ENCODE measurements at regions not wholly inside any gene's neighbourhood (a gene's known extent, or its start where the extent isn't known, plus 50 kb on each side); places are given as distances from the start of the nearest gene placed in this dataset.
"Not testable (repeated sequence)": the region's sequence is repeated elsewhere in the genome, so short reads cannot be mapped to it uniquely, and the experiment has no call there.

DNA sequence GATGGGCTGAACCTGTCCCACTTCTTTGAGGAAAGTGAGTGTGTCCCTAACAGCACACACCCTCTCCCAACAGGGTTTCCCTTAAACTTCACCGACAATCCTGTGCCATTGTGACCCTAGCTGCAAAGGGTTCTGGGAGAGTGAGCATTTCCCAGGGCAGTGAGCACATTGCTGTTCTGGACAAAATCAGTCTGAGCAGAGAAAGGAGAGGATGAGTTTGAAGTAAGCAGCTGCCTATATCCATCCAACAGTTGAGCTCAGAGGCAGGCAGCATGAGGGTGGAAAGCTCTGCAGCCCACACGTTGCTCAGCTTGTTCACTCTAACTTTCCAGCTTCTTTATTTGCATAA is 296.5 kb upstream of the MAF start:
- DNase-seq, result no peak

DNA sequence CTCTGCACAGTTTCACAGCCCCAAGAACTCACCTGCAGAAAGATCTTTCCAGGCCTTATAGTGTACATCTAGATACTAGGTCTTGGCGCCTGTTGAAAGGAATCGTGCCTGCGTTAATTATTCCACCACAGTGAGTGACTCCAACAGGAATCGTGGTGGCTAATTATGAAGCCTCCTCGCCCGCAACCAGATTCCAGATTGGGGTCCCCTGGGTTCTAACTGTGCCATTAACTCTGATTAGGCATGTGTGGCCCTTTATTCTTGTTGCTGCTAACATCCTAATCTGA is 295.3 kb upstream of the MAF start:
- DNase-seq, result no peak

DNA sequence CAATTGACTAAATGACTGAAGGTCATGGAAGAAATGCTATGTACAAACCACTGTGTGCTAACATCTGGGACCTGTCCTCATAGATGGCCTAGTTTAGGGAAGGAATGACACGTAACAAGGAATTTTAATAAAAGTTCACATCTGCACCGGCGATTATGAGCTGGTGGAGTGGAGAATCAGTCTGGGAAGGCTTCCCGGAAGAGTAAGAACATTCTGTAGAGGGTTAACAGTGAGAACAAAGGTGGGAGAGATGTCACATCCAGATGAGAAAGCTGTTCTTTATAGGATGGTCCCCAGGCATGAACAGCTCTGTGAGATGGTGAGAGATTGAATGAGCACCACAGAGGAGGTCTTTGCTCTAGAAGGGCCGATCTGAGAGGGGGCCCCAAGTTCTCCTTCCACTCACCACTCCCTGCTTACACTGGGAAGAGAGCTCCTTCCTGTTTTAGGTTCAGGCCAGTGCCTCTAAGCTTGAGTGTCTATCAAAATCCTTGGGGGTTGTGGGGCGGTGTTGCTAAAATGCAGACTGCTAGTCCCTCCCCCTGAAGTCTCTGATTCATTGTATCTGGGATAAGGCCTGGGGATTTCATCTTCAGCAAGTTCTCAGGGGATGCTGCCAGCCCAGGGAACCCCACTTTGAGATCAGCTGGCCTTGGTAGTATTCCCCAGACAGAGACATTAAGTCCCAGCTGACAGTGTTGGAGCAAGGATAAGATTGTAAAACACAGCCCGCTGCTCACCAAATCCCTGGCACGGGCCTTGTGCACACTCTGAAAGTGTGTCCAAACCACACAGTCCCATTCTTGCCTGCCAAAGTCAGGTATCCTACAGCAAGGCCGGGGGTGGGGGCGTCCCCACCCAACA is 294.7 kb upstream of the MAF start:
- DNase-seq, result no peak

DNA sequence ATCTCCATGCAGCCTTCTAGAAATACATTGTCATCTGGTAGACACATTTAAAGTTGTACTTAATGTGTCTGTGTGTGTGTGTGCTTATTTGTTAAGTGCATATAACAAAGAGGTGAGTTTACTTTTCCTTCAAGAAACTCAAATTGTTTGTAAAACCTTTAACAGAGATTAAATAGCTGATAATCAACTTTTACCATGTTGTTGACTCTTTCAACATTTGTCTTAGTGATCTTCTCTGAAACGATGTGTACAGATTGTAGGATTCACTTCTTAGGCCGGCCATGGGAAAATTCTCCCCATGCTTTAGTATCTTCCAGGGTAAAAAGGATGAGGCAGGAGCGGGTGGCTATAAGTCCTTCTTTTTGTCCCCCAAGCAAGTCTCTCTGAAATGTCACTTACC is 292.9 kb upstream of the MAF start:
- DNase-seq, result no peak

GRCh38 chr16:79892278-79892677 is 291.7 kb upstream of the MAF start:
- DNase-seq, result no peak

DNA sequence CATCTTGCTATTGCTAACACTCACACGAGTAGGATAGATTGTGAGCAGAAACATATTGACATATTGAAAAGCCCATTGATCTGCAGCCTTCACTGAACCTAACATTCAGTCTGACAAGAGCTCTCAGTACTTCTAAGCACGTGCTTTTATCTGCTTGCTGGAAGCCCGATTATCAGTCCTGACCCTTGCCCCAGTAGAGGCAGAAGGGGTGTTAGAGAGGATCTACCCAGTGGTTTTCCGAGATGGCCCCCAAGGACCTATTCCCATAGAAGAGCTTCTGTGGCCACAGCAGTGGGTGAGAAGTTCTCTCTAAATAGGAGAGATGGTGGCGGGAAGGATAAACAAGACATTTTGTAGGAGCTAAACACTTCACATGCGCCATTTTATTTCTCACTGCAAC is 290.9 kb upstream of the MAF start:
- no peak for DNase-seq

GRCh38 chr16:79887541-79888540 is 287.3 kb upstream of the MAF start:
- DNase-seq, result no peak

DNA sequence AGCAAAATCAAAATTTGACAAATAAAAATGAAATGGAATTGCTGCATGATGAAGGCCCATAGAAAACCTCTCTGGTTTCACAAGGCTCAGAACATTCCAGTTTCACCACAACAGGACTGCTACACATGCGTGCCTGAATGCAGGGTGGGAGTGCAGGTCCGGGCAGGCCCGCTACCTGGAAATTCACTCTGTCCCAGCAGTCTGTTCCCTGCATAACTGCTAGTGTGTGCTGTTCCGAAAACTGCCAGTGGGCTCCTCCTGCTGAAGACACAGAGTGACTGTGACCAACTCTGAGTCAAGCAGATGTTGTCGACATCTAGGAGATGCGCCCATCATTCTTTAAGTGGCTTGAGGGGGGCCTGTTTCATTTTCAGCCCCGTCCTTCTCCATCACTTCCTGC is 284.8 kb upstream of the MAF start:
- no peak for DNase-seq

GRCh38 chr16:79883494-79883893 is 283.0 kb upstream of the MAF start:
- DNase-seq, result no peak

- peak; percentile 45 to 53 for DNase-seq
These were observed 281.9 kb upstream of the MAF start for GRCh38 chr16:79882340-79883005.

GRCh38 chr16:79881107-79881506 is 280.6 kb upstream of the MAF start:
- not testable (repeated sequence) for DNase-seq

DNA sequence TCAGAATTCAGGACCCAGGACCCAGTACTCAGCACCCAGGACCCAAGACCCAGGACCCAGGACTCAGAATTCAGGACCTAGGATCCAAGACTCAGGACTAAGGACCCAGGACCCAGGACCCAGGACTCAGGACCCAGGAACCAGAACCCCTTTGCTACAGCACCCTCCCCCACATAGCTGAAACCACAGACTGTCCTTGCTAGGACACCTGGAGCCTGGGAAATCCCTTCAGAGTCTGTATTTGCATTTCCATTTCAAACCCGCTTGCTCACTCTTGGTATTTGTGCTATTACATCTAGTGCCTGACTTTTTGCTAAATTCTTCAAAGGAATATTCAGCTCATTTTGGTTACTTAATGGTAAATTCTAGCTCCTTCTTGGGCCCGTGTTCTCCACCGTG is 275.8 kb upstream of the MAF start:
- DNase-seq, result no peak

DNA sequence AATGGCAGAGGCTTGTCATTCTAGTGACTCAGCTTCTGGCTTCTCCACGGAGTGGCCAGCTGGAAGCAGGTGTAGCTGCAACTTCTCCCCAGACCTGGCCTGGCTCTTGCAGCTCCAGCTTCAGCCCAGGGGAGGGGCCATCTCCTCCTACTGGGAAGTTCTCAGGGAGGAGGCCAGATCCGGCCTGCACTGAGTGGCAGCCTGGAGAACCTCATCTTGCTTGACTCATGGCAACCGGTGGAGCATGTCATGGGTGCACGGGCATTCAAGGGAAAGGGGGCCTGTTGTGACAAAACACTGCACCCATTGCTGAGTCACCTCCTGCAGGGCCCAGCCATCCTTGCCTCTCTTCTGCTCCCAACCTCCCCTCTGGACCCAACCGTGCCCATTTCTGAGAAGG is 273.9 kb upstream of the MAF start:
- no peak for DNase-seq

DNA sequence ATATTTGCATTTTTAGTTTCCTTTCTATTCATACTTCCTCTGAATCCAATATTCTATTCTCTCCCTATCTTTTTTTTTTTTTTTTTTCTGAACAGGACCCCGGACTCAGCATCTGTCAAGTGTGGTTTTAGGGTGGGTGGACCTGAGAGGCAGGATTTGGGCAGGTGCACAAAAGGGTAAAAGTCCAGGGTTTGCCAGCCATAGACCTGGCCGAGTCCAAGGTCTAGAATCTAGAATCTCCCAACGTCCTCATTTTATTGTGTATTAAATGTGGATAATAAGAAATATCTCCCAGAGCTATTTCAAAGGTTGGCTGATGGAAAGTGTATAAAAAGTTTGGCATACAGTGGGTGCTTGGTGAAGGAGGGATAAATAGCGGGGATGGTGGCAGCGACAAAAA is 273.3 kb upstream of the MAF start:
- no peak for DNase-seq

DNA sequence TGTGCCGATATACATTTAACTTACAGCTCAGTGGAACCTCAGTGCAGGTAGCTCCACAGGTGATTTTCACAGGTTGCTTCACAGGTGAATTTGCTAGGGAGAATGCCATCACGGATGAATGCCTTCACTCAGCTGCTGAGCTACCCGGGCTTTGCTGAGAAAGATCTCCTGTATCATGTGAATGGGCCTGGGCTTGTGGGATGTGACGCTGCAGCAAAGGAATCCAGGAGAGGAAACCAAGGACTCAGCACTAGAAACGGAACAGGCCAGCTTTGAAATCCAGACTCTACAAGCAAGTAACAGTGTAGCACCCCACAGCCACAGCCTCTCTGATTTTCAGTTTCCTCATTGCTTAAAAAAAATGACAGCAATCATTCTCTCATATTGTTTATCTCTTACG is 271.4 kb upstream of the MAF start:
- no peak for DNase-seq

DNA sequence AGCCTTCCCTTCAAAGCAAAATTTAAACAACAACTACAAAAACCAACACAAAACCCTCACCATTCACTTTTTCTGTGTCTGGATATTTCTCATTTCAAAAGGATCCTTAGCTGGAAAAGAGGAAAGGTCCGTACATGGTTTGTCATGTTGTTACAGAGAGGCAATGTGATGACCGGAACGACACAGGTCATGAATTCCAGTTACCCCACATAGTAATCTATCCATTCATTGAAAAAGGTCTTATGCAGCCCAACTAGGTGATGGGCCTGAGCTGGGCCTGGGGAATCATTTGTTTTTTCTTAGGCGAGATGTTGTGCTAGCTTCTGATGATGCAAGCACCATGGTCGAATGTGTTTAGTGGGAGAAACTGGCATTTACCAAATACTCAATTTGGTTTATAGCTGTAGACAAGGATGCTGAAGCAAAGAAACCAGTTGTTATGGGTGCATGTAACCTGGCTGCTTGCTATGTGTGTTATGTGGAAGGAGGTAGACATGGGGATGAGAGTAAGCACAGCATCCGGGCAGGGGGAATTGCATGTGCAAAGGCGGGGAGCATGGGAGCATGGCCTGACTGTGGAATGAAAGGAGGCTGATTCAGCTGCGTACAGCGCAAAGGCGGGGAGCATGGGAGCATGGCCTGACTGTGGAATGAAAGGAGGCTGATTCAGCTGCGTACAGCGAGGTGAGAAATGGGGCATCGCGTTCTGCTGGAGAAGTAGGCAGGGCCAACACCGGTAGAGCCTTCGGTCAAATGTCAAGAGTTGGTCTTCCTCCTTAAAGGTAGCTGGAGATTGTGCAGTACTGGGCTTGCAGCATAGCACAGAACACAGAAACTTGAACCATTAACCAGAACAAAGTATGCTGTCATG is 269.7 kb upstream of the MAF start:
- DNase-seq, result no peak

DNA sequence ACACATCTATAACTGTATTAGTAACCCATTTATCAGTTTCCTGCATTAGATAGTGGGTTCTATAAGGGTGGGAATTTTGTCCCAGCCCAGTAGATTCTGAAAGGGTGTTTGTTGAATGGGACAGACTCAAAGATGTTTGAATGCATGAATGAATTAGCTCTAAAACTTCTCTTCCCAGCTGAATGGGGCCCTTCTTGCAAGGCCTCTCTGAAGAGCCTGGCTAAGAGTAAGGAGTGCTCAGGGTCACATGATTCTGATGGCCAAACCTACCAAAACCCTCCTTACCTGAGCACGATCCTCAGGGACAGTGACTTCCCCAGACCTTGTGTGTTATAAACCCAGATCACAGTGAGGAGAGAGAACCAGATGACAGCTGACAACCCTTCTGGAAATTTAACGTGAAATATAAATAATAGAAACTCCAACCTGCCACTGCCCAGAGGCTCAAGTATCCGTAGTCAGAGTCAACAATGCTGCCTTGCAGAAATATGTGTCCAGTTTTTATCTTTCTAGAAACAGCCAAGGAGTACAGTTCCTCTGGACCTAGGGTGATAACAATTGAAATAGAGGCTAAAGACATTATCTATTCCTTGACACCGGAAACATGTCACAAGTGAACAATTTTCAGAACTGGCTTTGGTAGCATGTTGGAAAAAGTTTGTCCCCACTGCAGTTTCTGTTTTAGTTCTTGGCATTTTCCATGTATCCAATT is 268.9 kb upstream of the MAF start:
- no peak for DNase-seq

GRCh38 chr16:79868841-79869240 is 268.3 kb upstream of the MAF start:
- DNase-seq, result no peak

DNA sequence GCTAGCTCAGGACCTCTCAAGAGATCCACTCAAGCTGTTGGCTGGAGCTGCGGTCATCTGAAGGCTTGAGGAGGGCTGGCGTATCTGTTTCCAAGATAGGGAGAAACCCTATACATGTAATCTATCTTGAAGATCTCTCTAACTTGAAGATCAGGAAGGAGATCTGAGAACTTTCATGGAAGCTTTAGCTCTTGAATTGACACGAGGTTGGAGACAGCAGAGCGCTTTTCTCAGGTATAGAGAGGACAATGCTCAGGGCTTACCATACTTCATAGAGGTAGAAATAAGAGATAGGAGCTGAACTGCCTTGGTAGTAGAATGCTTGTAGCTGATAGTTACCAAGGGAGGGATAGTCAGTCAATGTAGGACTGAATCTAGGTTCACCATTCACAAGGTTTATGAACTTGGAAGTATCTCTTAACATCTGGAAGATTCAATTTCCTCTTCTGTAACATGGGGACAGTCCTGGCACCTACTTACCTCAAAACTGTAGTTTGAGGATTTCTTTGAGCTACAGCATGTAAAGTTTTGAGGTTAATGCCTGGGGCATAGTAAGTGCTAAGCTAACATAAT is 267.0 kb upstream of the MAF start:
- no peak for DNase-seq

DNA sequence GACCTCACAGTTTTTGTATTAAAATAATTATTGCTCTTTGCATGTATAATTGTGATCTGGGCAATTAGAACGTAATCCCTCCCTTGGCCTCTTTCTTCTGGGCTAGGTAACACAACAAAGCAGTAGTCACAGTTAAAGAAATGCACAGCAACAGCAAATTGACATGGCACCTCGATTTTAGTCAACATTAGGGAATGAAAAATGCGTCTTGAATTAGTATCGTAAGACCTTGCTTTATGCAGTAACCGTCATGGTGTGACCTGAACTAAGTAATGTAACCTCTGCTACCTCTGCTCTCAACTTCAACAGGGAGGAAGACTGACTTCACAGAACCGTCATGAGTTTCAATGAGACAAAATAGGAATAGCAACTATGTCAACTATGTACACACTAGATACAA is 265.4 kb upstream of the MAF start:
- no peak for DNase-seq

All from right lung (tissue), 2 donors.